Gastroesophageal sphincter (tissue), 3 donors: ENCODE measurements at regions not wholly inside any gene's neighbourhood (a gene's known extent, or its start where the extent isn't known, plus 50 kb on each side); places are given as distances from the start of the nearest gene placed in this dataset.

Experiments used
- CTCF ChIP-seq, 4 experiments: fragments of 200-600 bp in 2 of 4; fragments of 450-650 bp in 2 of 4; sonication (generic) in 1 of 4; IDR thresholded peaks; one replicate each; pipeline ENCODE4 v1.5.1; 2017 to 2019; ENCODE audit warnings: antibody characterized with exemption in 4 of 4, mild to moderate bottlenecking in 2 of 4, moderate library complexity in 2 of 4
- POLR2A ChIP-seq, 2 donors: fragments of 450-650 bp; IDR thresholded peaks; one replicate each; pipeline ENCODE4 v1.6.1; 2017; ENCODE audit warnings: antibody characterized with exemption in 2 of 2, mild to moderate bottlenecking in 2 of 2, moderate library complexity in 1 of 2
- POLR2AphosphoS5 ChIP-seq: sonication (generic); formaldehyde crosslinking; IDR thresholded peaks from one replicate; pipeline ENCODE4 v1.6.1; 2017; ENCODE audit warnings: antibody characterized with exemption

- no peak for TF ChIP-seq CTCF (IDR thresholded peaks at IDR 0.05)
- no peak for TF ChIP-seq POLR2AphosphoS5
- TF ChIP-seq POLR2A (IDR thresholded peaks at IDR 0.05): no peak
Observed at GRCh38 chr15:39406485-39406884, 174.4 kb upstream of the THBS1 start.
